Dermis blood vessel endothelial cell (primary cell): ENCODE measurements at regions not wholly inside any gene's neighbourhood (a gene's known extent, or its start where the extent isn't known, plus 50 kb on each side); places are given as distances from the start of the nearest gene placed in this dataset.

Source experiments
- DNase-seq: peaks from one replicate; pipeline ENCODE4 v3.0.0; 2010

- peak; percentile 97 for DNase-seq
Observed at GRCh38 chr1:67561704-67562113, 123.3 kb upstream of the GADD45A start.

- no peak for DNase-seq
Observed at GRCh38 chr1:67563684-67564083, 121.3 kb upstream of the GADD45A start.

- DNase-seq: peak; percentile 87
Observed at GRCh38 chr1:67564193-67564592, 120.8 kb upstream of the GADD45A start.

- no peak for DNase-seq
Observed at GRCh38 chr1:67566803-67567377, 118.1 kb upstream of the GADD45A start.

GRCh38 chr1:67570486-67571143 lies 114.4 kb upstream of the GADD45A start:
- DNase-seq: peak; percentile 73

GRCh38 chr1:67571406-67571805 lies 113.6 kb upstream of the GADD45A start:
- DNase-seq: no peak

GRCh38 chr1:67571901-67572593 lies 113.0 kb upstream of the GADD45A start:
- no peak for DNase-seq

GRCh38 chr1:67572594-67573221 lies 112.3 kb upstream of the GADD45A start:
- DNase-seq: no peak

- no peak for DNase-seq
Observed at GRCh38 chr1:67573311-67573872, 111.6 kb upstream of the GADD45A start.

- no peak for DNase-seq
Observed at GRCh38 chr1:67574221-67574620, 110.8 kb upstream of the GADD45A start.

- DNase-seq: peak; percentile 53
Observed at GRCh38 chr1:67575861-67576260, 109.1 kb upstream of the GADD45A start.

GRCh38 chr1:67576474-67576873 lies 108.5 kb upstream of the GADD45A start:
- DNase-seq: no peak

- no peak for DNase-seq
Observed at GRCh38 chr1:67577646-67578045, 107.4 kb upstream of the GADD45A start.

- no peak for DNase-seq
Observed at GRCh38 chr1:67578397-67579020, 106.5 kb upstream of the GADD45A start.

- no peak for DNase-seq
Observed at GRCh38 chr1:67579623-67580394, 105.2 kb upstream of the GADD45A start.

GRCh38 chr1:67580691-67581403 lies 104.2 kb upstream of the GADD45A start:
- DNase-seq: no peak

- no peak for DNase-seq
Observed at GRCh38 chr1:67582625-67583461, 102.2 kb upstream of the GADD45A start.

- DNase-seq: no peak
Observed at GRCh38 chr1:67583462-67583950, 101.5 kb upstream of the GADD45A start.

- DNase-seq: no peak
Observed at GRCh38 chr1:67584938-67585337, 100.1 kb upstream of the GADD45A start.

GRCh38 chr1:67586596-67586995 lies 98.4 kb upstream of the GADD45A start:
- peak; percentile 7 for DNase-seq
